Nucleus accumbens (tissue), 56 donors: ENCODE measurements at regions not wholly inside any gene's neighbourhood (a gene's known extent, or its start where the extent isn't known, plus 50 kb on each side); places are given as distances from the start of the nearest gene placed in this dataset.

ENCODE experiments used
- DNase-seq, 56 donors: peaks; one replicate each; lab custom pipeline; 2025; lab: John Stamatoyannopoulos, UW

- no peak for DNase-seq
Observed at GRCh38 chr17:83176623-83177583, 97.5 kb downstream of the METRNL start.

DNA sequence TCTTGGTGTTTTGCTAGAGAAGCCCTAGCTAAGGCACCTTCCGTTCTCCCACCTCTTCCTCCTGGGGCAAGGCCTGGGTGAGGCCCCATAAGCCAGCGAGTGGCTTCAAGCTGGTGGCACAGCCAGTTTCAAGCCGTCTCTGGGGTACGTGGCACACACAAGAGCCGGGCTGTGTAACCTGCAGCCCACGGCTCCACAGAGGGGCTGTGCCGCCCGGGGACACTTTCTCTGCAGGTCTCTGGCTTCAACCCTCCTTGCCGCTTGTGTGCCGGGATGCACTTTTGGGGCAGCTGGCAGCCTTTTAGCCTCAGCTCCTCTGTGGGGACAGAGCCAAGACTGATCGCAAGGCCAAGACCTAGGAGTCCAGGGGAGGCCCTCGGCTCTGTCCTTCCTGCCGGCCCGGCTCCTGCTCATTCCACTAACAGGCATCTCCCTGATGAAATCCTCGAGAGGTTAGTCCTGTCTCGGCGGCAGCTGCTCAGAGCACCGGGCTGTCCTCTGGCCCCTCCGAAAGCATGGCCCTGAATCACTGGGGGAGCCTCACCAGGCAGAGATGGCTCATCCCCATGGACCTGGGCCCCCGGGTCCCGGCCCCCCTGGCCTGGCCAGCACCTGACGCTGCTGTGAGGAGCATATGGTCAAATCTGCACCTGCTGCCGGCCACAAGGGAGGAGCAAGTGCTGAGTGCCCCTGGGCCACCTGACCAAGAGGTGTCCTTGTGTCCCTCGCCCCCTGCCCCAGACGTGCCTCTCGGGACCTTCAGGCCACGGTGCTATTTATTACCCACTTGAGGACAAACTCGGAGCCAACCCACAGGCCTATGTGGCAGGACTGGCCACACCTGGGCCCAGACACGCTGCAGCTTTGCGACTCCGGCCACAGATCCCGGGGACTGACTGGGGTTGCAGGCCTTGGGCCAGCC, 98.5 kb downstream of the METRNL start:
- no peak for DNase-seq

- no peak for DNase-seq
Observed at GRCh38 chr17:83178533-83179304, 99.3 kb downstream of the METRNL start.

DNA sequence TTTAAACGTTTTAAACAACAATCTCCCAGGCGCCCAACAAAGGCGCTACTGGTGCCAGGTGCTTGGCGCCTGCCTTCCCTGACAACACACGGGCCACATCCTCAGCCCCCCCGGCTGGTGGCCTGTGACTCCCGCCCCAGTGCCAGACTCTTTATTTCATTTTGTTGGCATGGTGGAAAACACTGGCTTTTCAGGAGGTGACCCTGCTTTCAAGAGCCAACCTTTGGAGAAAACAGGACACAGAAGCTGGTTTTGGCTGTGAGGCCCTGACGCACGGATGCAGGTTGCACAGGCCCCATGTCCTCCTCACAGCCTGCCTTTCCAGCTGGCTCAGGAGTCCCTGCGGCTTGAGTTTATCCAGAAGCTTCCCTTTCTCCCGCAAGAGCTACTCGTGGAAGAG, 100.0 kb downstream of the METRNL start:
- DNase-seq, result no peak

GRCh38 chr17:83179811-83180210, 100.4 kb downstream of the METRNL start:
- DNase-seq, result no peak

GRCh38 chr17:83180264-83180995, 101.0 kb downstream of the METRNL start:
- DNase-seq, result no peak

- DNase-seq, result no peak
Observed at GRCh38 chr17:83180996-83181481, 101.6 kb downstream of the METRNL start.

DNA sequence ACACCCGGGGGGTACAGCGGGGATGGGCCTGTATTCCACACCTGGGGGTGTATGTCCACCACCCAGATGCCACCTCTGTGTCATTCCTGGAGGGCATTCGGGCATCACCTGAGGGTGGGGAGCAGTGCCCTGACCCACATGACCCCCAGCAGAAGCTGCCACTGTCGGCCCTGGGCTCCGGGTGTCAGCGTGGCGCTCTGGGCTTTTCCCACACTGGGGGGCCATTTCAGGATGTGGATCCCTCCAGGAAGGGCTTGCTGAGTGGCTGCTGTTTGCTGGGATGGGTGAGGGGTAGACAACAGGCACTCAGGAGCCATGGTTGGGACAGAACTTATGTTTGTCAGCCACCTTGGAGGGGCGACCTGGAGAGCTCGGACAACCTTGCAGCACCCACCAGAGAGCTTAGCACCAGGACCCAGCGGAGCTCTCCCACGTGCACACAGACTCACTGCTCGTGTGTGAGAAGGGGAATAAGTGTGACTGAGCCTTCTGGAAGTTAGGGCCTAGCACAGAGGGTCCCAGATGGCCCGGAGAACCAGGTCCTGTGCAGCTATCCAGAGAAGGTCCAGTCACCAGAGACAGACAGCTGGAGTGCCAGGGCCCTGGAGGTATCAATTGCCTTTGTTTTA, 102.7 kb downstream of the METRNL start:
- DNase-seq, result no peak

GRCh38 chr17:83182620-83183101, 103.3 kb downstream of the METRNL start:
- DNase-seq, result no peak

DNA sequence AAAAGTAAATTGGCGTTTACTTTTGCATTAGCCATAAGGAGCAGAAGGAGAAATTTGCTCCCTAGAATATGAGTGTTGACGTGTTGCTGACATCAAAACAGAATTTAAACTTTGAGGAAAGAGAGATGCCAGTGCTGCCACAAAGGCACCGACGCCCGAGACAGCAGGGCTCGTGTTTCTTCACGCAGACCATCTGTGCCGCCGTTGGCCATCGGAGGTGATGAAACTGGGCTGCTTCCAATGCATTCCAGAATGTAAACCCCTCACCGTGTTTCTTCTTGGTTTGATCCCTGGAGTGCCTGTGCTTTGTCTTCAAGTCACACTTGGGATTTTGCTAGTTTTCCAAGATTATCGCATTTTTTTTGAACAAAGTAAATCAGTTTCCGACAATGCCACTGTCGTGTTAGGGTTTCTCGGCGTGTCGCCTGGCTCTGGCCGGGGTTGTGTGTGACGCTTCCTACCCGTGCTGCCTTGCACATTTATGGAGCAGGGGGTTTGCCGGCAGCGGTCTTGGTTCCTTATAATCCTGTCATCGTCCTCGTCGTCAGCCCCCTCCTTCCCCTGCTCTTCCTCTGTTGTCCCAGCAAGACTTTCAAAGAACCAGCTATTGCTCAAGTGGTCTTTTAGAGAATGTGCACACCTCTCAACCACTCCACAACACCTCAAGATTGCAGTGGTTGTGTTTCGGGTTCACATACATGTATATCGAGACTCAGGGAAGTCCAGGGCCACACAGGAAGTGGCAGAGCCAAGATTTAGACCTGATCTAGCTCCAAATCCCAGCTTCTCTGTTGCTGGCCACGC, 103.9 kb downstream of the METRNL start:
- no peak for DNase-seq

DNA sequence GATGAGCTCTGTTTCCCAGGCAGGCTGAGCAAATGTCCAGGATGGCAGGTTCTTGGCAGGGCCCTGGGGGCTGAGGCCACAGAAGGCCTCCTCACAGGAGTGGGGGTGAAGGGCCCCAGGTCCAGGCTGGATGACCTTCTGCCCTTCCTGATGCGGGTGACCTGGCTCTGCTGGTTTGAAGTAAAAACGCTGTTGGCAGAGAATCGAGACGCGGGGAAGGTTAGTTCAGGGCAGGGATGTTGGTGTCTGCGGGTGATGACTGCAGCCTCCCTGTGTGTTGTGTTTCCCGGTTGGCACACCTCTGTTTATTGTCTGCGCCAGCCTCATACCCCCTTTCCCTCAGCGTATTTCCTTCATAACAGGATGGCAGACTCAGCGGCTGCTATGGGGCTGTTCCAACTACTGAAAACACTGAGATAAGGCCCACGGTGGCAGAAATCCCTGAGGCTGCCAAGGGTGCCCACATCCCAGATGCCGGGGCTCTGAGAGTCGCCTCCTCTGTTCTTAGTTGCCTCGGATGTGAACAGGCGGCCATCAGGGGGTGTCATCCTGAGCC, 104.6 kb downstream of the METRNL start:
- no peak for DNase-seq

GRCh38 chr17:83185023-83186002, 105.9 kb downstream of the METRNL start:
- no peak for DNase-seq

DNA sequence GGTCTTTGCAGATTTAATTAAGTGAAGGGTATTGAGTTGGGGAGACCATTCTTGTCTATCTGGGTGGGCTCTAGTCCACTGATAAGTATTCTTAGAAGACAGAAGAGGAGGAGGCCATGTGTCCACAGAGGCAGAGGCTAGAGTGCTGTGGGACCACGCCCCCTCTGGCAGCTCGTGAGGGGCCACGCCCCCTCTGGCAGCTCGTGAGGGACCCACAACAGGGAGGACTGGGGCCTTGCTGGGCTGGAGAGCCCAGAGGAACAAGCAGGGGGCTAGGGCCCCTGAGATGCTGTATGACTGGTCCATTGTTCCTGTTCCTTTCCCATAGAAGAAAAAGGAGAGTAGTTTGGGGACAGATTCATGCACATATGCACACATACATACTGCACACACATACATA, 106.8 kb downstream of the METRNL start:
- no peak for DNase-seq

DNA sequence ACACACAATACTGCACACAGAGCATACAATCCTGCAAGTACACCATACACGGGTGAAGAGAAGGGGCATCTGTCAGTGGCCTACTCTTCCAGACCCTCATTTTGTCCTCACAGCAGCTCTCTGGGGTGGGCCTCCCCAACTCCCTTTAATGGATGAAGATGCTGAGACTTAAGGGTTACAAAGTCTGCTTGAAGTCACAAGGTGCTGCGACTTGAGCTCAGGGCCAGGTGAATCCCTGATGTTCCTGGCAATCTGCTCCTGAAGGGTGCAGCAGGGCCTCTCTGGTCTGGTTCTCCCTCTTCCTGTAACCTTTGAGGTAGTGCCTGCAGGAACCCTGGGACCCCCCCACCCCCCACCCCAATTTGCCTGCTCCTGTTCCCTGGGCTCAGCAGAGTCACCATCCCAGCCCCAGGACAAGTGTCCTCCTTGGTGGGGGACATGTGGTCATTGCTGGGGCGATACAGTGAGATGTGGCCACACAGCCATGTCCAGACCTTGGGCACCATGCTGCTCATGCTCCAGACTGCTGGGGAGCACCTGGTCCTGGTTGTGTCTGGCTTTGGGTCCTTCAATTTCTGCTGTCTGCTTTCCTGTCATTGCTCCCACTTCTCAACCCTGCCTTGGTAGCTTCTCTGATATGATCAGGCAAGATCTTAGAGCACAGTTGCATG, 107.5 kb downstream of the METRNL start:
- DNase-seq, result no peak

GRCh38 chr17:83187782-83188311, 108.4 kb downstream of the METRNL start:
- DNase-seq, result no peak
